Osteoblast (primary cell): ENCODE measurements at regions not wholly inside any gene's neighbourhood (a gene's known extent, or its start where the extent isn't known, plus 50 kb on each side); places are given as distances from the start of the nearest gene placed in this dataset.

Experiments
- DNase-seq: peaks from one replicate; pipeline ENCODE4 v3.0.0; 2011; ENCODE audit warnings: low spot score, mixed read lengths; ENCODE audit not compliant: insufficient read length; ENCODE audit errors: missing footprints
- H2AFZ ChIP-seq: 2 replicates; pipeline ENCODE4 v1.6.0; 2011; ENCODE audit warnings: mild to moderate bottlenecking, low read length
- H3K27ac ChIP-seq: 2 replicates; pipeline ENCODE4 v1.5.1; 2011; ENCODE audit warnings: mild to moderate bottlenecking, low read depth, low read length, moderate library complexity
- H3K27me3 ChIP-seq: 2 replicates; pipeline ENCODE4 v1.6.0; 2012; ENCODE audit warnings: mild to moderate bottlenecking, control low read depth, inconsistent platforms, low read length, moderate library complexity; ENCODE audit not compliant: insufficient read depth
- H3K36me3 ChIP-seq: 2 replicates; pipeline ENCODE4 v1.5.1; 2011; ENCODE audit warnings: mild to moderate bottlenecking, low read length, control low read depth, moderate library complexity; ENCODE audit not compliant: insufficient read depth
- H3K4me1 ChIP-seq: 2 replicates; pipeline ENCODE4 v1.5.1; 2011; ENCODE audit warnings: mild to moderate bottlenecking, low read length, control low read depth, moderate library complexity; ENCODE audit not compliant: insufficient read depth
- H3K4me2 ChIP-seq: 2 replicates; pipeline ENCODE4 v1.6.0; 2011; ENCODE audit warnings: mild to moderate bottlenecking, low read length; ENCODE audit not compliant: insufficient read depth
- H3K4me3 ChIP-seq: fragments of 200-600 bp; sonication (generic); 3 replicates; pipeline ENCODE4 v1.5.1; 2012; ENCODE audit warnings: mild to moderate bottlenecking, low read length, inconsistent platforms; ENCODE audit not compliant: insufficient read depth
- H3K79me2 ChIP-seq: 2 replicates; pipeline ENCODE4 v1.6.0; 2012; ENCODE audit warnings: mild to moderate bottlenecking, low read length, control low read depth, inconsistent platforms; ENCODE audit not compliant: insufficient read depth
- H3K9me3 ChIP-seq: 2 replicates; pipeline ENCODE4 v1.5.1; 2011; ENCODE audit warnings: low read depth, low read length, control low read depth
- H4K20me1 ChIP-seq: 2 replicates; pipeline ENCODE4 v1.6.0; 2012; ENCODE audit warnings: mild to moderate bottlenecking, low read length, control low read depth; ENCODE audit not compliant: insufficient read depth
- TF ChIP-seq, protein P1 (sequence below): IDR thresholded peaks from 2 replicates; pipeline ENCODE4 v1.5.1; 2011; ENCODE audit warnings: mild to moderate bottlenecking, low read depth, low read length, moderate library complexity; ENCODE audit errors: extremely low read depth

DNA sequence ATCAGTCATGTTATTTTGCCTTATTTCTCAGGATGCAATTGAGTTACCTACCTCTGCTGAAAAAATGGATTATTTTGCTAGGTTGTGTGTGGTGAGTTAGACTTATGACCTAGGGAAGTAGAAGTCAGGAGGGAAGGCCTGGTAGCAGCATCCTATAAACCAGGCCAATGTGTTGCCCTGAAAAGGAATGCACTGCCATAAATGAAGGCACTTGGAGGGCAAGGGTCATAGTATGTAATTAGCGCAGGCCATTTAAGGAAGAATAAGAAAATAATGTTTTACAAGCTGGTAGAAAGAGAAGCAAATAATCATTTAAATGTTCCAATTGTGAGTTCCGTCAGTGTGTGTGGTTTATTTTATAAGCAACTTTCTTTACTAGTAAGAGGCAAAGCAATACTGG, 698.8 kb downstream of the KCNJ2 start:
- H3K36me3 ChIP-seq, result no peaks in the 10 kb centered on the region
- H3K9me3 ChIP-seq, result no peaks in the 10 kb centered on the region
- H3K4me3 ChIP-seq, result no peak overlapping the region
- TF ChIP-seq, protein P1, sequence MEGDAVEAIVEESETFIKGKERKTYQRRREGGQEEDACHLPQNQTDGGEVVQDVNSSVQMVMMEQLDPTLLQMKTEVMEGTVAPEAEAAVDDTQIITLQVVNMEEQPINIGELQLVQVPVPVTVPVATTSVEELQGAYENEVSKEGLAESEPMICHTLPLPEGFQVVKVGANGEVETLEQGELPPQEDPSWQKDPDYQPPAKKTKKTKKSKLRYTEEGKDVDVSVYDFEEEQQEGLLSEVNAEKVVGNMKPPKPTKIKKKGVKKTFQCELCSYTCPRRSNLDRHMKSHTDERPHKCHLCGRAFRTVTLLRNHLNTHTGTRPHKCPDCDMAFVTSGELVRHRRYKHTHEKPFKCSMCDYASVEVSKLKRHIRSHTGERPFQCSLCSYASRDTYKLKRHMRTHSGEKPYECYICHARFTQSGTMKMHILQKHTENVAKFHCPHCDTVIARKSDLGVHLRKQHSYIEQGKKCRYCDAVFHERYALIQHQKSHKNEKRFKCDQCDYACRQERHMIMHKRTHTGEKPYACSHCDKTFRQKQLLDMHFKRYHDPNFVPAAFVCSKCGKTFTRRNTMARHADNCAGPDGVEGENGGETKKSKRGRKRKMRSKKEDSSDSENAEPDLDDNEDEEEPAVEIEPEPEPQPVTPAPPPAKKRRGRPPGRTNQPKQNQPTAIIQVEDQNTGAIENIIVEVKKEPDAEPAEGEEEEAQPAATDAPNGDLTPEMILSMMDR, result no peak
- no peaks in the 10 kb centered on the region for H3K79me2 ChIP-seq
- H2AFZ ChIP-seq, result no peak overlapping the region
- DNase-seq, result no peak
- H3K4me1 ChIP-seq, result no peaks in the 10 kb centered on the region
- no peak overlapping the region for H3K4me2 ChIP-seq
- no peaks in the 10 kb centered on the region for H4K20me1 ChIP-seq
- H3K27me3 ChIP-seq, result no peaks in the 10 kb centered on the region
- H3K27ac ChIP-seq, result no peak overlapping the region

GRCh38 chr17:70869402-70870085, 700.2 kb downstream of the KCNJ2 start:
- Histone ChIP-seq H3K36me3 (no peaks in the 10 kb centered on the region), H3K4me2 (no peak overlapping the region), H4K20me1 (no peaks in the 10 kb centered on the region), H3K27me3 (no peaks in the 10 kb centered on the region), H3K79me2 (no peaks in the 10 kb centered on the region), H3K27ac (no peak overlapping the region), H3K4me1 (no peaks in the 10 kb centered on the region), H2AFZ (no peak overlapping the region), H3K4me3 (no peak overlapping the region), H3K9me3 (no peaks in the 10 kb centered on the region)
- no peak for DNase-seq
- TF ChIP-seq, protein P1, result no peak

DNA sequence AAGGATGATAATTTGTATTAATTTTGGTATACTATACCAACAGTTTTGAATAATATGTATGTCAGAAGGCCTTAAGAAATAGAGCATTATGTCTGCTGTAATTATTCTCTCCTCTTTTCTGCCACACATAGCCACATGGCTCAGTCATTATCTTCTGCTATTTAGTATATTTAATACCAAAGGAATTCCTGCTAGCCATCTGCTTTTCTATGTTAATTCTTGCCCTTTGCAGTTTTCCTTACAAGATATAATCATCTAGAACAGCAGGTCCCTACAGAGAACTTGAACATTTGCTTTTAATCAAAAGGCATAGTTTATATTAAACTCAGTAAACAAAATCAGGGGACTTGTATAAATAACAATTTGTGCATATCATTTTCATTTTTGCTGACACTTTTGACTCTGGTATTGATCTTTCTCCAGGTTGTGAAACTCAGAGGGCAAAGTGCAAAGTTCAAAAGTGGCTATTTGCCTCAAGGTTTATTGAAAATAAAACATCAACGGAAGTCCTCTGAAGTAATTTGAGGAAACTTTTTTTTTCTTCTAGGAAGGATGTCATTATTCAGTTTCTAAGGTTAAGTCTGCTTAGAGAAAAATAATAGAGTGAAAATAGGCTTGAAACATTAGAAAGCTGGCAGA, 702.0 kb downstream of the KCNJ2 start:
- Histone ChIP-seq H3K4me2 (no peak overlapping the region), H3K4me1 (no peaks in the 10 kb centered on the region)
- DNase-seq, result no peak

DNA sequence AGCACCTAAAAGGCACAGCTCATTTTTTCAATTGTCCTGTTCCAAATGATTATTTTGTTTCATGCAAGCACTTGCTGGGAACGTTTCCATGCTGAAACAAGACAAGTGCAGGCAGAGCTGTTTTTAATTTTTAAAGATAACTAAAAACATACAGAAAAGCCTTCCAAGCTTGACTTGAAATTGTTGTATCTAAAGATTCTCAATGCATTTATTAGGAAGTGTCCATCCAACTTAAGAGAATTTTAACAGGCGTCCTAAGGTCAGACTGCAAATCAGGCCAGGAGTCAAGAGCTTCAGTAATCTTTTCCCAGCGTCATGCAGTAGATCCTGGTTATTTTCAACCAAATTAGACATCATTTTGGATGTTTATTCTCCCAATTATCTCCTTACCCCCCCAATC, 702.8 kb downstream of the KCNJ2 start:
- TF ChIP-seq, protein P1, result no peak

More for the DNA sequence above, 702.0 kb downstream of the KCNJ2 start:
- TF ChIP-seq, protein P1, result no peak
- Histone ChIP-seq H3K79me2 (no peaks in the 10 kb centered on the region), H3K27ac (no peak overlapping the region), H3K36me3 (no peaks in the 10 kb centered on the region), H4K20me1 (no peaks in the 10 kb centered on the region), H3K27me3 (no peaks in the 10 kb centered on the region), H3K9me3 (no peaks in the 10 kb centered on the region), H2AFZ (no peak overlapping the region), H3K4me3 (no peak overlapping the region)

More for the DNA sequence above, 702.8 kb downstream of the KCNJ2 start:
- no peaks in the 10 kb centered on the region for H3K4me1 ChIP-seq
- no peaks in the 10 kb centered on the region for H3K79me2 ChIP-seq
- H4K20me1 ChIP-seq, result no peaks in the 10 kb centered on the region
- H3K27me3 ChIP-seq, result no peaks in the 10 kb centered on the region
- H3K36me3 ChIP-seq, result no peaks in the 10 kb centered on the region
- no peak overlapping the region for H3K4me2 ChIP-seq
- no peak overlapping the region for H3K4me3 ChIP-seq
- no peaks in the 10 kb centered on the region for H3K9me3 ChIP-seq
- H2AFZ ChIP-seq, result no peak overlapping the region
- DNase-seq, result no peak
- no peak overlapping the region for H3K27ac ChIP-seq
